PC-3 (cell line): ENCODE measurements at regions not wholly inside any gene's neighbourhood (a gene's known extent, or its start where the extent isn't known, plus 50 kb on each side); places are given as distances from the start of the nearest gene placed in this dataset.

Experiments used
- ATAC-seq: fragments of 200-7000 bp; cut with Tn5 transposase; 2 replicates; pipeline ENCODE4 v1.9.1; 2020; ENCODE audit warnings: mild to moderate bottlenecking, moderate library complexity
- BruUV-seq: library from RNA; stranded (reverse); fragments of 400-500 nt; replicated peaks from 2 replicates; lab custom pipeline; 2021; lab: Mats Ljungman, UMichigan
- CTCF ChIA-PET: fragments of 300-600 bp; sonication (Branson Sonifier 250); formaldehyde crosslinking; loops from one replicate; lab custom pipeline; 2022; ENCODE audit warnings: antibody characterized with exemption; lab: Charles Lee
- POLR2A ChIA-PET: fragments of 300-600 bp; sonication (Branson Sonifier 250); formaldehyde crosslinking; loops from one replicate; lab custom pipeline; 2022; ENCODE audit warnings: antibody characterized with exemption; ENCODE audit not compliant: unreplicated experiment; lab: Charles Lee
- DNase-seq: peaks from one replicate; pipeline ENCODE4 v3.0.0-alpha.2; 2015
- H2AFZ ChIP-seq: fragments of 300-600 bp; sonication (generic); 2 replicates; pipeline ENCODE4 v1.6.0; 2016; ENCODE audit warnings: antibody characterized with exemption, low read length
- H3F3A ChIP-seq: fragments of 300-600 bp; sonication (generic); one replicate; pipeline ENCODE4 v1.6.0; 2017; ENCODE audit warnings: antibody characterized with exemption, low read length, control low read depth, mild to moderate bottlenecking; ENCODE audit not compliant: unreplicated experiment
- H3K27ac ChIP-seq: fragments of 300-600 bp; sonication (generic); 2 replicates; pipeline ENCODE4 v1.5.1; 2016; ENCODE audit warnings: mild to moderate bottlenecking, low read length
- H3K27me3 ChIP-seq: fragments of 300-600 bp; sonication (generic); 2 replicates; pipeline ENCODE4 v1.6.1; 2016; ENCODE audit warnings: low read length, mixed read lengths
- H3K36me3 ChIP-seq: fragments of 300-600 bp; sonication (generic); 2 replicates; pipeline ENCODE4 v1.6.1; 2016; ENCODE audit warnings: low read depth, mixed run types, low read length, mixed read lengths
- H3K4me1 ChIP-seq: fragments of 300-600 bp; sonication (generic); 2 replicates; pipeline ENCODE4 v1.5.1; 2016; ENCODE audit warnings: low read length; ENCODE audit not compliant: insufficient read depth
- H3K4me2 ChIP-seq: fragments of 300-600 bp; sonication (generic); 2 replicates; pipeline ENCODE4 v1.6.0; 2016; ENCODE audit warnings: low read length
- H3K4me3 ChIP-seq: fragments of 300-600 bp; sonication (generic); 2 replicates; pipeline ENCODE4 v1.5.1; 2016; ENCODE audit warnings: mild to moderate bottlenecking, low read length, mixed read lengths
- H3K79me2 ChIP-seq: fragments of 300-600 bp; sonication (generic); 2 replicates; pipeline ENCODE4 v1.6.1; 2017; ENCODE audit warnings: low read length, mixed read lengths
- H3K9ac ChIP-seq: fragments of 300-600 bp; sonication (generic); 2 replicates; pipeline ENCODE4 v1.6.0; 2016; ENCODE audit warnings: mild to moderate bottlenecking, low read length
- H3K9me2 ChIP-seq: fragments of 300-600 bp; sonication (generic); replicated peaks from 2 replicates; pipeline ENCODE4 v1.6.1; 2016; ENCODE audit warnings: mixed run types, low read length, mixed read lengths
- H3K9me3 ChIP-seq: fragments of 300-600 bp; sonication (generic); 2 replicates; pipeline ENCODE4 v1.6.1; 2016; ENCODE audit warnings: low read length, mixed read lengths
- H4K20me1 ChIP-seq: fragments of 300-600 bp; sonication (generic); 2 replicates; pipeline ENCODE4 v1.6.1; 2016; ENCODE audit warnings: low read length, mixed read lengths
- CTCF ChIP-seq: fragments of 300-600 bp; sonication (generic); conservative IDR thresholded peaks from 2 replicates; pipeline ENCODE4 v1.5.1; 2017; ENCODE audit warnings: antibody characterized with exemption, low read depth, mild to moderate bottlenecking, low read length
- EZH2 ChIP-seq: fragments of 300-600 bp; sonication (generic); IDR thresholded peaks from one replicate; pipeline ENCODE4 v1.6.1; 2017; ENCODE audit warnings: antibody characterized with exemption, mild to moderate bottlenecking, low read length; ENCODE audit not compliant: unreplicated experiment
- EZH2phosphoT487 ChIP-seq: fragments of 300-600 bp; sonication (generic); IDR thresholded peaks from 2 replicates; pipeline ENCODE4 v1.6.1; 2018; ENCODE audit warnings: mild to moderate bottlenecking, antibody characterized with exemption, low read length, borderline replicate concordance
- intact Hi-C: fragments of 100-400 bp; cut with micrococcal nuclease; formaldehyde crosslinking; loops from 2 replicates; pipeline ENCODE4 v1.9.0; 2023

- no TSS peak for BruUV-seq
Measured at GRCh38 chr3:21140785-21141184, 610.2 kb downstream of the ZNF385D start.

GRCh38 chr3:21138085-21138484 is 612.9 kb downstream of the ZNF385D start:
- Histone ChIP-seq H3K4me1 (no peaks in the 10 kb centered on the region), H3K9me3 (no peaks in the 10 kb centered on the region), H3F3A (no peaks in the 10 kb centered on the region), H2AFZ (no peak overlapping the region), H3K27me3 (no peaks in the 10 kb centered on the region), H4K20me1 (no peaks in the 10 kb centered on the region), H3K9ac (no peak overlapping the region), H3K4me2 (no peak overlapping the region), H3K4me3 (no peak overlapping the region), H3K9me2 (no peaks in the 10 kb centered on the region), H3K79me2 (no peaks in the 10 kb centered on the region), H3K36me3 (no peaks in the 10 kb centered on the region), H3K27ac (no peak overlapping the region)
- ATAC-seq: no peak
- intact Hi-C loops: no loop called here
- CTCF ChIA-PET: no interaction called here
- no TSS peak for BruUV-seq
- no peak for DNase-seq
- TF ChIP-seq CTCF (no peak), EZH2 (no peak), EZH2phosphoT487 (no peak)
- POLR2A ChIA-PET: no interaction called here

More at GRCh38 chr3:21140785-21141184, 610.2 kb downstream of the ZNF385D start:
- no peak overlapping the region for H3K27ac ChIP-seq
- POLR2A ChIA-PET: no interaction called here
- H3K27me3 ChIP-seq: no peaks in the 10 kb centered on the region
- CTCF ChIA-PET: no interaction called here
- no peak overlapping the region for H3K4me3 ChIP-seq
- no peaks in the 10 kb centered on the region for H3F3A ChIP-seq
- TF ChIP-seq EZH2phosphoT487: no peak
- no peak for TF ChIP-seq CTCF
- TF ChIP-seq EZH2: no peak
- H3K4me1 ChIP-seq: no peaks in the 10 kb centered on the region
- H3K36me3 ChIP-seq: no peaks in the 10 kb centered on the region
- no peak overlapping the region for H3K9ac ChIP-seq
- no peaks in the 10 kb centered on the region for H4K20me1 ChIP-seq
- no peaks in the 10 kb centered on the region for H3K9me3 ChIP-seq
- H2AFZ ChIP-seq: no peak overlapping the region
- no peaks in the 10 kb centered on the region for H3K9me2 ChIP-seq
- H3K4me2 ChIP-seq: no peak overlapping the region
- ATAC-seq: no peak
- no peak for DNase-seq
- H3K79me2 ChIP-seq: no peaks in the 10 kb centered on the region
- intact Hi-C loops: loop anchor here (10.0 kb wide), 1 partner anchor 344 kb away; no protein-coding TSS in a partner anchor

GRCh38 chr3:21132896-21133295 is 618.1 kb downstream of the ZNF385D start:
- Histone ChIP-seq H2AFZ (no peak overlapping the region), H3K4me2 (no peak overlapping the region), H3K9me2 (no peaks in the 10 kb centered on the region), H3K27me3 (no peaks in the 10 kb centered on the region), H3K9ac (no peak overlapping the region), H3K36me3 (no peaks in the 10 kb centered on the region), H3K27ac (no peak overlapping the region), H3K79me2 (no peaks in the 10 kb centered on the region), H3K4me1 (no peaks in the 10 kb centered on the region), H3K9me3 (no peaks in the 10 kb centered on the region), H3F3A (no peaks in the 10 kb centered on the region), H4K20me1 (no peaks in the 10 kb centered on the region), H3K4me3 (no peak overlapping the region)
- ChIA-PET POLR2A (no interaction called here), CTCF (no interaction called here)
- no TSS peak for BruUV-seq
- TF ChIP-seq EZH2: no peak
- TF ChIP-seq EZH2phosphoT487: no peak
- TF ChIP-seq CTCF: no peak
- intact Hi-C loops: no loop called here
- ATAC-seq (no peak), DNase-seq (no peak)
